ENCODE measurements at regions not wholly inside any gene's neighbourhood (a gene's known extent, or its start where the extent isn't known, plus 50 kb on each side); places are given as distances from the start of the nearest gene placed in this dataset.

DNA sequence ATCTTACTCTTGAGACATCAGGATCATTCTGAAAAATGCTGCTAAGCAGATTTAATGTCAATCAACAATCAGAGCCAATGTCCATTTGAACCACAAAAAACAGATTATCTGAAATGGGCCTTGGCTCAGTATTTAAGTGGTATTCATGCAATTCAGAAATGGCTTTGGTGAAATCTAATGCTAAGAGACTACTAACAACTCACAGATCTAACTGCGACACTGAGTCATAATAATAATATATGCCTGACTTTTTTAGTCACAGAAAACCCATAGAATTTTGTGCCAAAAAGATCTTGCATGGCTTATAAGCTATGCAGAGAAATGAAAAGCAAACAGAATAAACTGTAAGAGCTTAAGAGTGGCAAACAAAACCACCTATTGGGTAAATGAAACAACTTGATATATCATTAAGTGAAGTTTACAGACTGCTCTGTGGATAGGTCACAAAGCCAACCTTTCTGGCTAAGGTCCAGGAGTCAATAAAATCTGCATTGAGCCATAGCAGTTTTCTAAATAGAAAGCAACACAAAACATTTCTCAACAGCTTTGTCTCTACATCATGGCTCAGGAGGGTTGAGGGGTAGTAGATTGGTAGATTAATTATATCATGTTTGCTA, 234.3 kb downstream of the LRATD1 start:
- TF ChIP-seq, protein P1, sequence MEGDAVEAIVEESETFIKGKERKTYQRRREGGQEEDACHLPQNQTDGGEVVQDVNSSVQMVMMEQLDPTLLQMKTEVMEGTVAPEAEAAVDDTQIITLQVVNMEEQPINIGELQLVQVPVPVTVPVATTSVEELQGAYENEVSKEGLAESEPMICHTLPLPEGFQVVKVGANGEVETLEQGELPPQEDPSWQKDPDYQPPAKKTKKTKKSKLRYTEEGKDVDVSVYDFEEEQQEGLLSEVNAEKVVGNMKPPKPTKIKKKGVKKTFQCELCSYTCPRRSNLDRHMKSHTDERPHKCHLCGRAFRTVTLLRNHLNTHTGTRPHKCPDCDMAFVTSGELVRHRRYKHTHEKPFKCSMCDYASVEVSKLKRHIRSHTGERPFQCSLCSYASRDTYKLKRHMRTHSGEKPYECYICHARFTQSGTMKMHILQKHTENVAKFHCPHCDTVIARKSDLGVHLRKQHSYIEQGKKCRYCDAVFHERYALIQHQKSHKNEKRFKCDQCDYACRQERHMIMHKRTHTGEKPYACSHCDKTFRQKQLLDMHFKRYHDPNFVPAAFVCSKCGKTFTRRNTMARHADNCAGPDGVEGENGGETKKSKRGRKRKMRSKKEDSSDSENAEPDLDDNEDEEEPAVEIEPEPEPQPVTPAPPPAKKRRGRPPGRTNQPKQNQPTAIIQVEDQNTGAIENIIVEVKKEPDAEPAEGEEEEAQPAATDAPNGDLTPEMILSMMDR (IDR thresholded peaks at IDR 0.05; ENCODE audit: borderline replicate concordance, extremely low read depth, insufficient read depth), result no peak
- Histone ChIP-seq H3K9me3 (ENCODE audit: control insufficient read depth in 2 of 3, insufficient read depth in 1 of 3, low read length in 3 of 3) (peaks cover 0 to 2% (median 0%) of the 10 kb centered on the region in 3 donors), H3K27me3 (ENCODE audit: control insufficient read depth, insufficient read depth, low read length) (no peaks in the 10 kb centered on the region), H3K36me3 (ENCODE audit: control insufficient read depth in 2 of 3, insufficient read depth in 3 of 3, low read length in 3 of 3) (no peaks in the 10 kb centered on the region), H3K27ac (ENCODE audit: low read depth in 2 of 2, low read length in 2 of 2) (no peak overlapping the region), H3K4me1 (ENCODE audit: control insufficient read depth in 2 of 3, insufficient read depth in 2 of 3, low read depth in 1 of 3, low read length in 3 of 3) (no peaks in the 10 kb centered on the region), H3K4me3 (ENCODE audit: low read length in 3 of 3) (no peak overlapping the region), H3K9ac (ENCODE audit: low read length in 3 of 3) (no peak overlapping the region)
- FAIRE-seq, result no peak
- peak in 2 of 5 donors; percentile 1 to 15 for DNase-seq
- intact Hi-C loops (cut with DNase I), result no loop called here

DNA sequence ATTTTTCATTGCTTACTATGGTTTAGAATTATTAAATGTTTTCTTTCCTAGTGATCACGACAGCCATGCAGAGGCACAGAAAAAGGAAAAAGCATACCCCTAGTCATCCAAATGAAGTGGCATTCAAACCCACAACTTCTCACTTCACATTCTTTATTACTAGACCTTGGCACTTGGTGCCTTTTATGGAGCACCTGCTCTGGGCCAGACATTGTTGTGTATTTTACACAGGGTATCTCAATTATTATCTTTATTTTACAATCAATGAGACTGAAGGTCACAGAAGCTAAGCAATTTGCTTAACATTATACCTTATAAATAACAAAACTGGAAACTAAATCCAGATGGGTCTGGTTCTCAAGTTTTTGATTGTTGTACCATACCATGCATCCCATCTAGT, 235.3 kb downstream of the LRATD1 start:
- no peaks in the 10 kb centered on the region for H3K36me3 ChIP-seq (ENCODE audit: control insufficient read depth in 2 of 3, insufficient read depth in 3 of 3, low read length in 3 of 3)
- no peaks in the 10 kb centered on the region for H3K4me1 ChIP-seq (ENCODE audit: control insufficient read depth in 2 of 3, insufficient read depth in 2 of 3, low read depth in 1 of 3, low read length in 3 of 3)
- no peak overlapping the region for H3K4me3 ChIP-seq (ENCODE audit: low read length in 3 of 3)
- no peak for DNase-seq
- intact Hi-C loops (cut with DNase I), result no loop called here
- H3K27me3 ChIP-seq (ENCODE audit: control insufficient read depth, insufficient read depth, low read length), result no peaks in the 10 kb centered on the region
- H3K9ac ChIP-seq (ENCODE audit: low read length in 3 of 3), result no peak overlapping the region
- peaks cover 0 to under 1% (median 0%) of the 10 kb centered on the region in 3 donors for H3K9me3 ChIP-seq (ENCODE audit: control insufficient read depth in 2 of 3, insufficient read depth in 1 of 3, low read length in 3 of 3)
- no peak overlapping the region for H3K27ac ChIP-seq (ENCODE audit: low read depth in 2 of 2, low read length in 2 of 2)
- FAIRE-seq, result no peak
- TF ChIP-seq, protein P1 (IDR thresholded peaks at IDR 0.05; ENCODE audit: borderline replicate concordance, extremely low read depth, insufficient read depth), result no peak

DNA sequence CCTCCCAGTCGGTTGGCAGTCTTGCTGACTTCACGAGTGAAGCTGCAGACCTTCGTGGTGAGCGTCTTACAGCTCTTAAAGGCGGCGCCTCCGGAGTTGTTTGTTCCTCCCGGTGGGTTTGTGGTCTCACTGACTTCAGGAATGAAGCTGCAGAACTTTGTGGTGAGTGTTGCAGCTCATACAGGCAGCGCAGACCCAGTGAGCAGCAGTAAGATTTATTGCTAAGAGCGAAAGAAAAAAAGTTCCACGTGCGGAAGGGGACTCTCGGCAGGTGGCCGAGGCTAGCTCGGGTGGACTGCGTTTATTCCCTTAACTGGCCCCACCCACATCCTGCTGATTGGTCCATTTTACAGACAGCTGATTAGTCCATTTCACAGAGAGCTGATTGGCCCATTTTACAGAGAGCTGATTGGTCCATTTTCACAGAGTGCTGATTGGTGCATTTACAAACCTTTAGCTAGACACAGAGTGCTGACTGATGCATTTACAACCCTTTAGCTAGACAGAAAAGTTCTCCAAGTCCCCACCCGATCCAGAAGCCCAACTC, 240.3 kb downstream of the LRATD1 start:
- no peaks in the 10 kb centered on the region for H3K9me3 ChIP-seq (ENCODE audit: control insufficient read depth in 2 of 3, insufficient read depth in 1 of 3, low read length in 3 of 3)
- DNase-seq (no peak), FAIRE-seq (no peak)
- H3K36me3 ChIP-seq (ENCODE audit: control insufficient read depth in 2 of 3, insufficient read depth in 3 of 3, low read length in 3 of 3), result no peaks in the 10 kb centered on the region
- no peak overlapping the region for H3K27ac ChIP-seq (ENCODE audit: low read depth in 2 of 2, low read length in 2 of 2)
- no peak overlapping the region for H3K9ac ChIP-seq (ENCODE audit: low read length in 3 of 3)
- intact Hi-C loops (cut with DNase I), result no loop called here
- TF ChIP-seq, protein P1 (IDR thresholded peaks at IDR 0.05; ENCODE audit: borderline replicate concordance, extremely low read depth, insufficient read depth), result no peak
- no peaks in the 10 kb centered on the region for H3K4me1 ChIP-seq (ENCODE audit: control insufficient read depth in 2 of 3, insufficient read depth in 2 of 3, low read depth in 1 of 3, low read length in 3 of 3)
- no peaks in the 10 kb centered on the region for H3K27me3 ChIP-seq (ENCODE audit: control insufficient read depth, insufficient read depth, low read length)
- no peak overlapping the region for H3K4me3 ChIP-seq (ENCODE audit: low read length in 3 of 3)
